ENCODE measurements at regions not wholly inside any gene's neighbourhood (a gene's known extent, or its start where the extent isn't known, plus 50 kb on each side); places are given as distances from the start of the nearest gene placed in this dataset.

- TF ChIP-seq, protein P1, sequence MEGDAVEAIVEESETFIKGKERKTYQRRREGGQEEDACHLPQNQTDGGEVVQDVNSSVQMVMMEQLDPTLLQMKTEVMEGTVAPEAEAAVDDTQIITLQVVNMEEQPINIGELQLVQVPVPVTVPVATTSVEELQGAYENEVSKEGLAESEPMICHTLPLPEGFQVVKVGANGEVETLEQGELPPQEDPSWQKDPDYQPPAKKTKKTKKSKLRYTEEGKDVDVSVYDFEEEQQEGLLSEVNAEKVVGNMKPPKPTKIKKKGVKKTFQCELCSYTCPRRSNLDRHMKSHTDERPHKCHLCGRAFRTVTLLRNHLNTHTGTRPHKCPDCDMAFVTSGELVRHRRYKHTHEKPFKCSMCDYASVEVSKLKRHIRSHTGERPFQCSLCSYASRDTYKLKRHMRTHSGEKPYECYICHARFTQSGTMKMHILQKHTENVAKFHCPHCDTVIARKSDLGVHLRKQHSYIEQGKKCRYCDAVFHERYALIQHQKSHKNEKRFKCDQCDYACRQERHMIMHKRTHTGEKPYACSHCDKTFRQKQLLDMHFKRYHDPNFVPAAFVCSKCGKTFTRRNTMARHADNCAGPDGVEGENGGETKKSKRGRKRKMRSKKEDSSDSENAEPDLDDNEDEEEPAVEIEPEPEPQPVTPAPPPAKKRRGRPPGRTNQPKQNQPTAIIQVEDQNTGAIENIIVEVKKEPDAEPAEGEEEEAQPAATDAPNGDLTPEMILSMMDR (IDR thresholded peaks at IDR 0.05), result peak in 8 of 12 donors; percentile 9 to 47 (median 30)
- no peak for TF ChIP-seq POLR2A (IDR thresholded peaks at IDR 0.05)
Observed at GRCh38 chr1:164953098-164953497, 394.1 kb downstream of the PBX1 start.

Data from heart left ventricle (tissue), 13 donors.